ENCODE measurements at regions not wholly inside any gene's neighbourhood (a gene's known extent, or its start where the extent isn't known, plus 50 kb on each side); places are given as distances from the start of the nearest gene placed in this dataset.

GRCh38 chr1:147466543-147466942 is 74.8 kb upstream of the BCL9 start:
- Histone ChIP-seq H4K8ac (ENCODE audit: low read depth in 2 of 2, low read length in 2 of 2) (no peak overlapping the region), H4K5ac (ENCODE audit: low read depth, low read length) (no peak overlapping the region), H3K56ac (ENCODE audit: extremely low read depth, insufficient read depth, low read length) (no peak overlapping the region), H2BK120ac (ENCODE audit: low read depth, low read length) (no peak overlapping the region), H3K9ac (ENCODE audit: low read depth, low read length) (no peak overlapping the region), H3K9me3 (ENCODE audit: control insufficient read depth, insufficient read depth, low read length) (no peaks in the 10 kb centered on the region), H3K18ac (ENCODE audit: low read depth, low read length) (no peak overlapping the region), H2BK15ac (ENCODE audit: low read depth, low read length) (no peak overlapping the region), H2AK5ac (ENCODE audit: low read depth, low read length) (no peak overlapping the region), H3K23ac (ENCODE audit: low read depth, low read length) (no peak overlapping the region), H4K20me1 (ENCODE audit: insufficient read depth, low read length) (no peaks in the 10 kb centered on the region), H3K27ac (ENCODE audit: insufficient read depth, low read length) (no peak overlapping the region), H3K79me1 (ENCODE audit: low read depth in 1 of 2, low read length in 2 of 2) (no peaks in the 10 kb centered on the region), H2AFZ (replicated peaks; ENCODE audit: low read length, poor library complexity) (no peak overlapping the region), H4K91ac (ENCODE audit: insufficient read depth, low read depth, low read length) (no peak overlapping the region), H3K4me1 (ENCODE audit: control insufficient read depth, insufficient read depth, low read length) (no peaks in the 10 kb centered on the region), H3K4ac (ENCODE audit: low read depth, low read length) (no peak overlapping the region), H3K14ac (replicated peaks; ENCODE audit: low read depth, low read length) (no peak overlapping the region), H3K9me1 (ENCODE audit: insufficient read depth, low read length) (no peaks in the 10 kb centered on the region), H3K27me3 (ENCODE audit: control insufficient read depth, insufficient read depth, low read length) (no peaks in the 10 kb centered on the region), H3K4me2 (ENCODE audit: low read depth, low read length) (no peak overlapping the region), H3K36me3 (ENCODE audit: control insufficient read depth, insufficient read depth, low read length) (no peaks in the 10 kb centered on the region), H2AK9ac (replicated peaks; ENCODE audit: low read depth, low read length, poor library complexity) (no peak overlapping the region), H2BK5ac (ENCODE audit: low read depth, low read length, poor library complexity, severe bottlenecking) (no peak overlapping the region), H3K4me3 (ENCODE audit: insufficient read depth, low read depth, low read length) (no peak overlapping the region), H2BK20ac (ENCODE audit: low read depth, low read length) (no peak overlapping the region)
- BruUV-seq (replicated peaks) = no TSS peak
- intact Hi-C loops (cut with micrococcal nuclease) = no loop called here
- ATAC-seq (ENCODE audit: low read depth) (no peak), DNase-seq (no peak)
- TF ChIP-seq CTCF (conservative IDR thresholded peaks at IDR 0.05; ENCODE audit: low read depth, low read length) (no peak), NFE2L2 (IDR thresholded peaks at IDR 0.05; ENCODE audit: low read depth, low read length) (no peak), ELK1 (IDR thresholded peaks at IDR 0.05; ENCODE audit: borderline replicate concordance, low read depth, low read length) (no peak), RAD21 (IDR thresholded peaks at IDR 0.05; ENCODE audit: low read length) (no peak), SMC3 (IDR thresholded peaks at IDR 0.05; ENCODE audit: low read depth, low read length) (no peak), MAFK (IDR thresholded peaks at IDR 0.05; ENCODE audit: low read depth, low read length) (no peak), RCOR1 (IDR thresholded peaks at IDR 0.05; ENCODE audit: insufficient replicate concordance, low read length) (no peak), CEBPB (IDR thresholded peaks at IDR 0.05; ENCODE audit: low read depth, low read length) (no peak), POLR2A (IDR thresholded peaks at IDR 0.05; ENCODE audit: low read depth, low read length) (no peak), BHLHE40 (IDR thresholded peaks at IDR 0.05; ENCODE audit: low read depth, low read length) (no peak), CHD1 (IDR thresholded peaks at IDR 0.05; ENCODE audit: low read depth, low read length) (no peak), MAZ (IDR thresholded peaks at IDR 0.05; ENCODE audit: borderline replicate concordance, low read depth, low read length) (no peak), RFX5 (IDR thresholded peaks at IDR 0.05; ENCODE audit: low read depth, low read length) (no peak), USF2 (IDR thresholded peaks at IDR 0.05; ENCODE audit: low read depth, low read length) (no peak), MXI1 (IDR thresholded peaks at IDR 0.05; ENCODE audit: borderline replicate concordance, low read depth, low read length) (no peak), FOS (IDR thresholded peaks at IDR 0.05; ENCODE audit: low read depth, low read length) (no peak)
- dilution Hi-C loops (cut with HindIII; ENCODE audit: low sequenced_read_pairs, unreplicated experiment) = no loop called here
- ChIA-PET CTCF (interaction anchor here (1.0 kb wide), 1 partner anchor 10 kb away, joined by 3 read pairs; no protein-coding TSS in a partner anchor), POLR2A (ENCODE audit: unreplicated experiment) (no interaction called here)
- WGBS, 2 experiments (ENCODE audit: extremely low coverage in 2 of 2, insufficient read length in 1 of 2) = no CpG with 5 or more reads among the region's 3 CpGs
- in situ Hi-C loops (cut with MboI; ENCODE audit: low sequenced_read_pairs) = no loop called here
